Neural cell (in vitro differentiated cells): ENCODE measurements at regions not wholly inside any gene's neighbourhood (a gene's known extent, or its start where the extent isn't known, plus 50 kb on each side); places are given as distances from the start of the nearest gene placed in this dataset.

Source experiments
- CTCF ChIP-seq: fragments of 450-650 bp; IDR thresholded peaks from 2 replicates; pipeline ENCODE4 v1.5.1; 2014; ENCODE audit warnings: antibody characterized with exemption, mild to moderate bottlenecking, moderate library complexity; ENCODE audit not compliant: poor library complexity, severe bottlenecking
- EP300 ChIP-seq: fragments of 450-650 bp; conservative IDR thresholded peaks from 2 replicates; pipeline ENCODE4 v1.6.1; 2014; ENCODE audit warnings: antibody characterized with exemption, mild to moderate bottlenecking, moderate library complexity; ENCODE audit not compliant: poor library complexity, severe bottlenecking
- EZH2 ChIP-seq: fragments of 200-600, 300-800 bp; shearing (Covaris generic), sonication (generic); IDR thresholded peaks from 2 replicates; pipeline ENCODE4 v1.6.1; 2014; ENCODE audit warnings: antibody characterized with exemption, low read length, borderline replicate concordance, mild to moderate bottlenecking; ENCODE audit not compliant: insufficient read depth, poor library complexity, severe bottlenecking
- MXI1 ChIP-seq: fragments of 450-650 bp; conservative IDR thresholded peaks from 2 replicates; pipeline ENCODE4 v1.6.1; 2014; ENCODE audit warnings: antibody characterized with exemption, mild to moderate bottlenecking; ENCODE audit not compliant: poor library complexity, severe bottlenecking
- POLR2AphosphoS5 ChIP-seq: IDR thresholded peaks from 2 replicates; pipeline ENCODE4 v1.6.1; 2012
- REST ChIP-seq: IDR thresholded peaks from 2 replicates; pipeline ENCODE4 v1.6.1; 2012; ENCODE audit warnings: borderline replicate concordance
- TAF1 ChIP-seq: IDR thresholded peaks from 2 replicates; pipeline ENCODE4 v1.6.1; 2012; ENCODE audit warnings: low read depth

GRCh38 chr13:74550039-74550438 is 415.8 kb upstream of the KLF12 start:
- TF ChIP-seq REST, result no peak
- TF ChIP-seq POLR2AphosphoS5, result no peak
- TF ChIP-seq CTCF, result no peak
- no peak for TF ChIP-seq EZH2
- TF ChIP-seq EP300, result no peak
- TF ChIP-seq MXI1, result no peak
- no peak for TF ChIP-seq TAF1
